DOHH2 (cell line): ENCODE measurements at regions not wholly inside any gene's neighbourhood (a gene's known extent, or its start where the extent isn't known, plus 50 kb on each side); places are given as distances from the start of the nearest gene placed in this dataset.

Experiments used
- EZH2phosphoT487 ChIP-seq: fragments of 200-600 bp; sonication (generic); IDR thresholded peaks from 2 replicates; pipeline ENCODE4 v1.6.1; 2017; ENCODE audit warnings: borderline replicate concordance, mild to moderate bottlenecking, antibody characterized with exemption, low read length, moderate library complexity, mixed read lengths
- TF ChIP-seq, protein P1 (sequence below): fragments of 200-600 bp; sonication (generic); IDR thresholded peaks from one replicate; pipeline ENCODE4 v1.5.1; 2014; ENCODE audit warnings: antibody characterized with exemption, mild to moderate bottlenecking, low read depth, low read length; ENCODE audit not compliant: poor library complexity, severe bottlenecking

DNA sequence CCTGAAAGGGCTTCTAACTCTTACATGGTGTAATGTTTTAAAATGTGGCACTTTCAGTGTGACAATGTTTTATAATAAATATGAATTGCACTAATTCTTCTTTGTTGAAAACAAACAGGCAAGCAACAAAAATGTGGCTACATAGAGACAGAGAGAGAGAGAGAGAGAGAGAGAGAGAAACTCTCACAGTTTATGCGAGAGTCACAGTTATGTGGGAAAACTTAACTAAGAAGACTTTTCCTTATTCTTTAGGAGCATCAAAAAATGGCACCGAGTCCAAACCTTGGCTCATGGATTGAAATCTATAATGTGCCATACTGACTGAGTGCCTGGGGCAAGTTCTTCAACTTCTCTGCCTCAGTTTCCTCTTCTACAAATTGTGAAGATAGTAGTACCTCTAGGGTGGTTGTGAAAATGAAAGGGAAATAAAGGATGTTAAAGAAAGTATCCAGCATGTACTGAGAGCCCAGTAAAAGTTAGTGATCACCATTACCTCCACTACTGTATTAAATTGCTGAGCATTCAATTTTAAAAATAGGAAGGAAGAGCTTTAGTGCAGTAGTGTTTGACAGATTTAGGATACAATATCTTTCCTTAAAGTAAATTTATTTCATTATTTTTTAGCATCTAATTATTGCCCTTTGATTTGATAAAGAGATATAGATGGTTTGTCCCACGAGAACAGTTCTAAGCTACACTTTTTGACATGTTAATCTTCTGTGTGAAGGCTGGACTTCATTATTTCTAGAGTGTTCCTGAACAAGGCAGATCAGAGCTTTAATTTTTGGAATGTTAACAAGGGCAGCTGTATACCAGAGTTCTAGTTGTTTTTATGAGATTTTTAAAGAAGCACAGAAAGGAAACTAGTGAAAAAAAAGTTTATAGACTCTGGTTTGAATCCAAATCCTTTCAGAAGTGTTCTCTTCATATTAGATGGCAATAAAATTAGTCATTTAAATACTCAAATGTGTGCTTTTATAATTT is 187.5 kb upstream of the ANK2 start:
- TF ChIP-seq, protein P1, sequence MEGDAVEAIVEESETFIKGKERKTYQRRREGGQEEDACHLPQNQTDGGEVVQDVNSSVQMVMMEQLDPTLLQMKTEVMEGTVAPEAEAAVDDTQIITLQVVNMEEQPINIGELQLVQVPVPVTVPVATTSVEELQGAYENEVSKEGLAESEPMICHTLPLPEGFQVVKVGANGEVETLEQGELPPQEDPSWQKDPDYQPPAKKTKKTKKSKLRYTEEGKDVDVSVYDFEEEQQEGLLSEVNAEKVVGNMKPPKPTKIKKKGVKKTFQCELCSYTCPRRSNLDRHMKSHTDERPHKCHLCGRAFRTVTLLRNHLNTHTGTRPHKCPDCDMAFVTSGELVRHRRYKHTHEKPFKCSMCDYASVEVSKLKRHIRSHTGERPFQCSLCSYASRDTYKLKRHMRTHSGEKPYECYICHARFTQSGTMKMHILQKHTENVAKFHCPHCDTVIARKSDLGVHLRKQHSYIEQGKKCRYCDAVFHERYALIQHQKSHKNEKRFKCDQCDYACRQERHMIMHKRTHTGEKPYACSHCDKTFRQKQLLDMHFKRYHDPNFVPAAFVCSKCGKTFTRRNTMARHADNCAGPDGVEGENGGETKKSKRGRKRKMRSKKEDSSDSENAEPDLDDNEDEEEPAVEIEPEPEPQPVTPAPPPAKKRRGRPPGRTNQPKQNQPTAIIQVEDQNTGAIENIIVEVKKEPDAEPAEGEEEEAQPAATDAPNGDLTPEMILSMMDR: no peak
- TF ChIP-seq EZH2phosphoT487: no peak
